Activated B cell treated with CpG ODN at 0.5 μM for 24 hours (primary cell): ENCODE measurements at regions not wholly inside any gene's neighbourhood (a gene's known extent, or its start where the extent isn't known, plus 50 kb on each side); places are given as distances from the start of the nearest gene placed in this dataset.

Experiments
- ATAC-seq: fragments of 200-7000 bp; cut with Tn5 transposase; one replicate; pipeline ENCODE4 v1.10.0; 2021; ENCODE audit warnings: low read depth, mild to moderate bottlenecking, moderate library complexity
- CTCF ChIA-PET: fragments of 350-600 bp; sonication (Branson Sonifier 250); formaldehyde crosslinking; loops from one replicate; lab custom pipeline; 2021; ENCODE audit warnings: antibody characterized with exemption; lab: Charles Lee
- POLR2A ChIA-PET: fragments of 350-600 bp; sonication (Branson Sonifier 250); formaldehyde crosslinking; loops from one replicate; lab custom pipeline; 2021; ENCODE audit warnings: antibody characterized with exemption; lab: Charles Lee
- DNase-seq: peaks from one replicate; pipeline ENCODE4 v3.0.0; 2022
- H3K27ac Mint-ChIP-seq: one replicate; pipeline ENCODE4 v1.8.0; 2020; ENCODE audit warnings: mixed read lengths
- H3K27me3 Mint-ChIP-seq: one replicate; pipeline ENCODE4 v1.8.0; 2021; ENCODE audit warnings: mixed read lengths
- H3K36me3 Mint-ChIP-seq: one replicate; pipeline ENCODE4 v1.8.0; 2021; ENCODE audit warnings: low read depth, mixed read lengths
- H3K4me1 Mint-ChIP-seq: one replicate; pipeline ENCODE4 v1.8.0; 2021; ENCODE audit warnings: mixed read lengths
- H3K4me3 Mint-ChIP-seq: one replicate; pipeline ENCODE4 v1.8.0; 2020; ENCODE audit warnings: mild to moderate bottlenecking, mixed read lengths
- H3K9me3 Mint-ChIP-seq: one replicate; pipeline ENCODE4 v1.8.0; 2020; ENCODE audit warnings: mixed read lengths
- CTCF ChIP-seq: fragments of 200-600 bp; IDR thresholded peaks from one replicate; pipeline ENCODE4 v1.8.0; 2022; ENCODE audit warnings: antibody characterized with exemption, mild to moderate bottlenecking
- intact Hi-C: fragments of 100-400 bp; cut with micrococcal nuclease; formaldehyde crosslinking; loops from one replicate; pipeline ENCODE4 v1.15.1; 2024

DNA sequence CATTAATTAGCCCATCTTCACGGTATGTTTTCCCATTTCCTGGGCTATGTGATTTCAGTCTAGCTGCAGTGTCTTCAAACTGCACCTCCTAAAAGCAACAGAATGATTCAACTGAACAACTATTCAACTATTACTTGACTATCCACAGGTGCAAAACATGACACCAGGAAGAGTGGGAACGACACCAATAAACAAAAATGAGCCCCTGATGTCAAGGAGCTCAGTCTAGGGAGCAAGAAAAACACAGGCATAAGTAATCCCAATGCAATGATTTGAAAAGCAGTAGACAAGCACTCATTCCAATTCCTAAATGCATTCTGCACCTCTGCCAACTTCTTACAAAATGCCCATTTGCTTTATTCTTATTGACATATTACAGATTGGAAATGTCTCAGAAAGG lies 285.6 kb downstream of the ETS1 start:
- Mint-ChIP-seq H3K4me1 (peaks cover 81% of the 10 kb centered on the region), H3K27ac (peak overlapping the region; percentile 47), H3K4me3 (no peak overlapping the region), H3K9me3 (no peaks in the 10 kb centered on the region), H3K36me3 (no peaks in the 10 kb centered on the region), H3K27me3 (no peaks in the 10 kb centered on the region)
- intact Hi-C loops = loop anchor here (1.0 kb wide), 3 partner anchors 9 to 17 kb away; no protein-coding TSS in a partner anchor
- no peak for TF ChIP-seq CTCF
- ChIA-PET POLR2A (interaction anchor here (0.7 to 2.3 kb wide), 5 partner anchors 10 to 392 kb away, joined by 3 to 10 read pairs (median 3); partner anchors contain the start of gene FLI1), CTCF (interaction anchor here (1.2 to 1.6 kb wide), 2 partner anchors 11 to 21 kb away, joined by 4 read pairs; no protein-coding TSS in a partner anchor)
- no peak for ATAC-seq
- no peak for DNase-seq

GRCh38 chr11:128300785-128301184 lies 286.6 kb downstream of the ETS1 start:
- ATAC-seq = no peak
- ChIA-PET CTCF (interaction anchor here (1.0 to 1.2 kb wide), 2 partner anchors 10 to 168 kb away, joined by 4 to 5 read pairs; no protein-coding TSS in a partner anchor), POLR2A (interaction anchor here (1.3 to 2.3 kb wide), 4 partner anchors 9 to 18 kb away, joined by 3 to 10 read pairs (median 4); no protein-coding TSS in a partner anchor)
- intact Hi-C loops = no loop called here
- Mint-ChIP-seq H3K4me3 (no peak overlapping the region), H3K27ac (no peak overlapping the region), H3K4me1 (peaks cover 84% of the 10 kb centered on the region), H3K9me3 (no peaks in the 10 kb centered on the region), H3K27me3 (no peaks in the 10 kb centered on the region), H3K36me3 (no peaks in the 10 kb centered on the region)
- DNase-seq = no peak
- TF ChIP-seq CTCF = no peak

DNA sequence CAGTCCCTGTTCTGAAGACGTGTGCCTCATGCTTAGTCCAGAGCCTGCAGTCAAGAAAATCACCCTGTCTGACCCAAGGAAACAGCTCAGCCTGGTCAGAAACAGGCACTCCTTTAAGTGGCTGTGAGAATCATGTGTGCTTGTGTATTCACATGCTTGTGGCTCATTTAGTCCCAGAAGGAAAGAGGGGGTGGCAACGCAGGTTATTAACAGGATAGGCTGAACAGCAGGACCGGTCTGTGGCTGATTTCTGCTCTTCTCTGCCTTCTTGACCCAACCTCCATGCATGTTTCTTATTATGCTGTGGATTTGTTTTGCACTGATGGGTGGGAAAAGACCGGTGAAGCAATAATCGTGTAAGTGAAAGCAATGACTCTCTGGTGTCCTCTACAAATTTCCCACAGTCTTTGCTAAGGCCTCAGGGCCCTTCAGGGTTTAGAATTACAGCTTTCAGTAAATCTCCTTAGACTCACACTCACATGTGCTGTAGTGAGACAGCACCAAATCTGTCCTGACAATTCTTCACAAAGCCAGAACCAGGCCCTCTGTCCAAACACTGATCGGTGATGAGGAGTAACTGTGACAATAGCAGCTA lies 288.1 kb downstream of the ETS1 start:
- H3K9me3 Mint-ChIP-seq = no peaks in the 10 kb centered on the region
- intact Hi-C loops = no loop called here
- H3K4me1 Mint-ChIP-seq = peaks cover 84% of the 10 kb centered on the region
- DNase-seq (no peak), ATAC-seq (no peak)
- no peaks in the 10 kb centered on the region for H3K36me3 Mint-ChIP-seq
- TF ChIP-seq CTCF = no peak
- H3K4me3 Mint-ChIP-seq = peak overlapping the region; percentile 7
- POLR2A ChIA-PET = interaction anchor here (0.6 to 1.5 kb wide), 4 partner anchors 9 to 226 kb away, joined by 3 to 10 read pairs (median 4); no protein-coding TSS in a partner anchor
- CTCF ChIA-PET = interaction anchor here (1.0 to 3.1 kb wide), 2 partner anchors 254 to 332 kb away, joined by 3 to 14 read pairs; no protein-coding TSS in a partner anchor
- no peaks in the 10 kb centered on the region for H3K27me3 Mint-ChIP-seq
- peak overlapping the region; percentile 43 for H3K27ac Mint-ChIP-seq

- peaks cover 87% of the 10 kb centered on the region for H3K4me1 Mint-ChIP-seq
- ChIA-PET POLR2A (interaction anchor here (1.2 to 2.1 kb wide), 3 partner anchors 21 to 225 kb away, joined by 3 to 5 read pairs (median 3); no protein-coding TSS in a partner anchor), CTCF (interaction anchor here (3.1 kb wide), 1 partner anchor 333 kb away, joined by 14 read pairs; no protein-coding TSS in a partner anchor)
- no peaks in the 10 kb centered on the region for H3K27me3 Mint-ChIP-seq
- ATAC-seq (no peak), DNase-seq (no peak)
- TF ChIP-seq CTCF = no peak
- H3K36me3 Mint-ChIP-seq = no peaks in the 10 kb centered on the region
- intact Hi-C loops = no loop called here
- H3K9me3 Mint-ChIP-seq = no peaks in the 10 kb centered on the region
- H3K27ac Mint-ChIP-seq = peak overlapping the region; percentile 43
- H3K4me3 Mint-ChIP-seq = no peak overlapping the region
These were observed 289.1 kb downstream of the ETS1 start for GRCh38 chr11:128298271-128298670.

GRCh38 chr11:128297805-128298204 lies 289.6 kb downstream of the ETS1 start:
- intact Hi-C loops = no loop called here
- no peaks in the 10 kb centered on the region for H3K9me3 Mint-ChIP-seq
- peaks cover 87% of the 10 kb centered on the region for H3K4me1 Mint-ChIP-seq
- ChIA-PET CTCF (interaction anchor here (3.1 kb wide), 1 partner anchor 334 kb away, joined by 14 read pairs; no protein-coding TSS in a partner anchor), POLR2A (interaction anchor here (1.0 to 2.1 kb wide), 3 partner anchors 21 to 255 kb away, joined by 3 to 5 read pairs (median 4); no protein-coding TSS in a partner anchor)
- no peak for DNase-seq
- peak overlapping the region; percentile 43 for H3K27ac Mint-ChIP-seq
- H3K27me3 Mint-ChIP-seq = no peaks in the 10 kb centered on the region
- ATAC-seq = no peak
- no peaks in the 10 kb centered on the region for H3K36me3 Mint-ChIP-seq
- no peak overlapping the region for H3K4me3 Mint-ChIP-seq
- no peak for TF ChIP-seq CTCF
